Stimulated activated CD8-positive, alpha-beta memory T cell treated with anti-CD3 and anti-CD28 coated beads, Interleukin-4, amount 100 ng/mL, for 4 hours (primary cell): ENCODE measurements at regions not wholly inside any gene's neighbourhood (a gene's known extent, or its start where the extent isn't known, plus 50 kb on each side); places are given as distances from the start of the nearest gene placed in this dataset.

ENCODE experiments used
- DNase-seq, 2 donors: peaks; one replicate each; pipeline ENCODE4 v3.0.0-alpha.2; 2020; ENCODE audit warnings: low read depth in 2 of 2, low spot score in 1 of 2

- DNase-seq, result no peak
These were observed 318.6 kb downstream of the LRFN2 start for GRCh38 chr6:40268614-40269013.

DNA sequence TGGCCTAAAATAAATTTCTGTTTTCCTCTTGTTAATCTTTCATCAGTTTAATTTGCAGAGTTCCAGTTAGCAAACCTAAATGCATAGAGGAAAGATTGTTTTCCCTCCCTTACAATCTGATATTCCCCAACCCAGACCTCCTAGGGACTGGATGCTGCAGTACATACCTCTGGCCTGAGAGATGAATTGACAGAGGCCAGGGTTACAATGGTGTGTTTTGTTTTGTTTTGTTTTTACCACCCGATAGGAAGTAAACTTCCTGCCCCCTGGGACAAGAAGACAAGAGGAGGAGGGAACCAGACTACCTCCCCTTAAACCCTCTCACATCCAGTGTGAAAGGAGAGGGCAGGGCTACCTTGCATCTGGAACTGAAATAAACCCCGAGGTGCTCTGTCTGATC is 319.0 kb downstream of the LRFN2 start:
- DNase-seq, result no peak

DNA sequence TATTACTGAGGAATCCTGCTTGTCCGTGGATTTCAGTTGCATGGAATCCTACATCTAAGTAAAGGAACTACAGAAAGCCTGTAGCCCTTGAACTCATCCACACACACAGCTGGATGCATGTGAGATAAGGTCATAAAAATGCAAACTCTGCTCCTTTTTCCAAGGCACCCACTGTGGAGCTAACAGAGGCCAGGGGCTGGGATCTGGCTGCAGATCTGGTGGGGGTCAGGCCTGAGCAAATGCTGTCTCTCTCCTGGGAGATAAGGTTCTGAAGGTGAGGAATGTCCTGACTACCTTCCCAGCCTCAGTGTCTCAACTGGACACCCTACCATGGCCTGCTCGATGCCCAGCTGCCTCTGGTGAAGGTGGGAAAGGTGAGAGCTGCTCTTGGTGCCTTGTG is 321.5 kb downstream of the LRFN2 start:
- no peak for DNase-seq

GRCh38 chr6:40263970-40264369 is 323.2 kb downstream of the LRFN2 start:
- DNase-seq, result no peak

DNA sequence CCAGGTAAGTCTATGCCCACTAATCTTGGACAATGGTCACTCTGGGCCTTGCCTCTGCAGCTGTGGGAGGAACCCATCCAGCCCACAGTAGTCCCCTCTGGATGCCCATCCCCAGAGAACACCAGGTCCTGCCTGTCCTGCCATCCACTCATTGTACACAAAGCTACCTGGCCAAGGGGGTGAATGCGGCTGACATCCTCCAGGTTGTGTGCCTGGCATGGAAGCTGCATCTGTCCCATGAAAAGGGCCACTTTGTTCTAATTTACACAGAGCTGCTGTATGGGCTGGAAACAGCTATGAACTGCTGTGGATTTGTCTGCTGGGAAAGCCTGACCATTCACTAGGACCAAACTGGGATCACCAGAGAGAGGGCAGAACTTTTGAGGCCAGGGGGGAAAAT is 324.8 kb downstream of the LRFN2 start:
- no peak for DNase-seq

GRCh38 chr6:40258531-40258930 is 324.3 kb upstream of the MOCS1 start:
- no peak for DNase-seq

GRCh38 chr6:40256831-40257230 is 322.6 kb upstream of the MOCS1 start:
- no peak for DNase-seq

DNA sequence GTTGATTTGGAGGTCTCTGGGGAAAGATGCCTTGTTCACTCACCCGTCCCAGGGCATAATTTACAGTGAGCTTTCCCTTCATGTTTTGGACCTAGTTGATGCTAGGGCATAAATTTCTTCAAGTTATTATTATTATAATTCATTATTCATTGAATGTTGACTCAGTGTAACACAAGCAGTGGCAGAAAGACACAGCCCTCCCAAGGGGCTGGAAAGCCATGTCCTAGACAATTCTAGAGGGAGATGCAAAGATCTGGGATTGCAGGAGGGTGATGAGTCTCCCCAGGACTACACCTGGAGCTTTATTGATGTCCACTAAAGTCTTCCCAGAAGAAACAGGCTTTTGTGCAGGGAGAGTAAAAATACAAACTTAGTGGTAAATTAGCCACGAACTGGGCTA is 322.0 kb upstream of the MOCS1 start:
- DNase-seq, result no peak

DNA sequence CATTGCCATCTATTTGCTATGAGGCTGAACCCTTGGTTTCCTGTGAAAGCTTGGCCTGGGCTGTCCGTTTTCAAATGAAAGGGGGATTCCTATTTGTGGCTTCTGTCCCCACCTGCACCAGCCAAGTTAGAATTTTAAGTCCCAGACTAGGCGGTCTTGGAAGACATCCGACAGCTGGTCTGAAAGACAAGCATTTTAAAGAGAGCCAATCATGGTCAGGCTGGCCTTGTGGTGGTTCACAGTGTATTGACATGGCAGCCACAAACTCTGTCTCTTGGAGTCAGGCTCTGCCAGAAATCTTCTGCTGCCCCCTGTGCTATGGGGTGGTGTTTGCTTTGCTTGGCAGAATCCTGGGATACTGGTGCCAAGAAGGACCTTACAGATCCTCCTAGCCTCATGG is 319.2 kb upstream of the MOCS1 start:
- no peak for DNase-seq

- no peak for DNase-seq
These were observed 318.4 kb upstream of the MOCS1 start for GRCh38 chr6:40252531-40253258.

DNA sequence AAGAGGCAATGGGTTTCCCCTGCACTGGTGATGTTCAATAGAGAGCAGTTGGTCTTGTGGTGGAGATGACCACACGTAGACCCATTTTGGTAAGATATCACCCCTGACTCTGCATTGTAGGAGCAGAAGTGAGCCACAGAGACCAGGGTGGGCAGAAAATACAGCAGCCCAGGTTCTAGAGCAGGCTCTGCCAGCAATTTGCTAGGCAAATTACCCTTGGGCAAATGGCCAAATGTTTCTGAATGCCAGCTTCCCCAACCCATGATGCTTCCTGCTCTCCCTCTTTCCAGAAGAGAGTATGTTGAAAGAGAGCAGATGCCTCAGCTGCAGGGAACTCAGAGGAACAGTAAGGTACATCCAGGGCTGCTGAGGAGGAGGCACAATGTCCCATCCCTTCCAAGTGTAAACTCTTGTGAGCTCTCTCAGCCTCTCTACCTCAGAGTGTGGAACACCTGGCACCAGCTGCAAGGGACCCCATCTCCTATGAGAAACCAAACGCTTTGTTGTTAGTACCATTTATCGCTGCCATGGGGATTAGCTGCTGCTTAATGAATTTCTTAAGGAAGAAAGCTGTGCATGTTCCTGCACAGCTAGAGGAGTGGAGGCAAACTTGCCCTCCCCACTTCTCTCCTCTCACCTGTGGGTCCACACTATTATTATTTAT is 317.5 kb upstream of the MOCS1 start:
- DNase-seq, result no peak

- DNase-seq, result no peak
These were observed 315.7 kb upstream of the MOCS1 start for GRCh38 chr6:40249935-40250334.

- no peak for DNase-seq
These were observed 313.4 kb upstream of the MOCS1 start for GRCh38 chr6:40247516-40248115.

DNA sequence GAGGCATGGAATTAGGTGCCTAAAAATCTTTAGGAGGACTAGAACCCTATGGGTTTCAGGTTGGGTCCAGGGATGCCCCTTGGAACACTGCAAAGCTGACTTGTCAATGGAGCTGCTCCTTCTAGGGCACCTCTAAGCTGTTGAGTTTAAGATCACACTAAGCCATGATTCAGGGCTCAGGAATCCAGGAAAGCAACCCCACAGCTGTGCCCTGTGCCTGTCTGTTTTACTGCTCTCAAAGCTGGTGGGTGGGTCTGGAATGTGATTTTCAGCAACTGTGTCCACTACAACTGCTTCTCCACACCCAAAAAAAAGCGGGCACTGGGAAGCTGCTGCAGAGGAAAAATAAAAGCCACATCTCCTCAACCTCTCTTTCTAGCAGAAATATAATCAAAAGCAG is 310.4 kb upstream of the MOCS1 start:
- DNase-seq, result no peak

DNA sequence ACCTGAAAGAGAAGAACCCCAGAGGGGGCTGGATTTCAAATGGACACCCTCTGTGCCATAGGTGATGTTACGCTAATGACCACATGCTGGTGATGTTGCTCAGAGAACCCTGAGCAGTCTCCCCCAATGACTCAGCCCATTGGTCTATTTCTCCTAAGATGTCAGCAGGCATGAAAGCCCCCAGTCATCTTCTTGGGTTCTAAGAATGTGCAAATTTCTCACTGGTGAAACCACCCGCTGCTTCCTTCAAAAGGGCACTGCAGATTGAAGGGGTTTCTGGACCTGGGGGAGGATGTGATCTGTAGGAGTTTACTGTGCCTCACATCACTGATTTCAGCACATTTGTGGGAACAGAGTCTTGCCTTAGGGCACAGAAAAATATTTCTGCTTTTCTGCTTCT is 298.4 kb upstream of the MOCS1 start:
- DNase-seq, result no peak

GRCh38 chr6:40227735-40228134 is 293.5 kb upstream of the MOCS1 start:
- DNase-seq, result no peak

- DNase-seq, result no peak
These were observed 288.1 kb upstream of the MOCS1 start for GRCh38 chr6:40222354-40222753.

- DNase-seq, result no peak
These were observed 285.5 kb upstream of the MOCS1 start for GRCh38 chr6:40219799-40220198.

DNA sequence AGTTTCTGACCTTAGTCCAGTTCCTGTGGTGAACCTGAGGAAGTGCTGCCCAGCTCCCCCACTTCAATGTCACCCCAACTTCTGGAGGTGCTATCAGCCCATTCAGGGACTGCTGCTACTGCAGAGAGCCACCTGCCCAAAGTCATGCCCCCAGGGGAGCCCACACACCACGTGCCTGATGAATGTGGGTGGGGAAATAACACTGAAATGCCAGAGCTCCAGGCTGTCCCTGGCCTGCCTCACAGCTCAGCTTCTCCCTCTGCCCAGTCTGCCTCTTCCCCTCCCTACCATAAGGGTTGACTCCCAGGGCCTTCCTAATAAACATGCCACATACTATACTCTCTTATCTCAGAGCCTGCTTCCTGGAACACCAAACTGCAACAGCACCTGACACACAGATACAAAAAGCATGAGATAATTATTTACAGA is 276.4 kb upstream of the MOCS1 start:
- DNase-seq, result no peak

- DNase-seq, result no peak
These were observed 271.5 kb upstream of the MOCS1 start for GRCh38 chr6:40205801-40206200.

DNA sequence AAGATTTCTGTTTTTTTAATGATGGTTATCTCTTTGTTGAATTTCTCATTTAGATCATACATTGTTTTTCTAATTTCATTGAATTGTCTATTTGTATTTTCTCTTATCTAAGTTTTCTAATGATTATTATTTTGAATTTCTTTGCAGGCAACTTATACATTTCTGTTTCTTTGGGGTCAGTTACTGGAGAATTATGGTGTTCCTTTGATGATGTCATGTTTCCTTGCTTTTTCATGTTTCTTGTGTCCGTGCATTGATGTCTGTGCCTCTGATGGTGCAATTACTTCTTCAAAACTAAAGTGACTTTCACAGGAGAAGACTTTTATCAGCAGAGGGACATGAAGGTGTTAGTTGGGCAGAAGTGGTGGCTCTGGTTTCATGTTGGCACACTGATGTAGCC is 270.7 kb upstream of the MOCS1 start:
- DNase-seq, result no peak

DNA sequence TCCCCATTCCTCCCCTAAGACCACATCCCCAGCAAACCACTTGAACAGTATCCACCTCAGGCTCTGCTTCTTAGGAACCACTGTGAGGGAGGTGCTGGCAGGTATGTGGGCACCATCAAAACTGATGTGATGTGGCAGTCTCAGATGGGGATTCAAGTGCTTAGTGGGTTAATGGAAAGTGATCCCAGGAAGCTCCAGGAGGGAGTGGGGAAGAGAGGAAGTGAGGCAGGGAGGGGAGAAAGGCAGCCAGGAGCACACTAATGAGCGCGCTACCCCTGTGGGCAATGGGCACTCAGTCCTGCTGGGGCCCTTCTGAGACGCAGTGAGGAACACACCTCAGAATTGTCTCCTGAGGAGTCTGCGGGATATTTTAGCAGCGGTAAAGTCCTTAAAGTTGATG is 263.1 kb upstream of the MOCS1 start:
- no peak for DNase-seq

- no peak for DNase-seq
These were observed 261.9 kb upstream of the MOCS1 start for GRCh38 chr6:40196135-40196518.
